ENCODE measurements at regions not wholly inside any gene's neighbourhood (a gene's known extent, or its start where the extent isn't known, plus 50 kb on each side); places are given as distances from the start of the nearest gene placed in this dataset.

DNA sequence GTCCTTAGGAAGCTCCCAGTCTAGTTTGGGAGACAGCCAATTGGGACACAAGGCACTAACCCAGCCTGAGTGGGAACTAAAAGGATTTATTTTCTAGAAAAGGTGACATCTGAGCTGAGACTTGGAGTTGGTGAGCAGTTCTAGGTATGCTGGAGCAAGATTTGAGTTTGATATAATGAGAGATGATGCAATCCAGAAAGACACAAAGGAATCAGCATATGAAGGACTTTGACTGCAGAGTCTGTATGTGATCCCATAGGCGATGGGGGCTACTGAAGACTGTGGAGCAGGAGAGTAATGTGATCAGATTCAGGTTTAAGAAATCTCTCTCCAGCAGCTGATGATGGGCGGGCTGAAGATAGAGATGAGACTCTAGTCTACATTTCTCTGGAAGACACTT lies 135.1 kb upstream of the MYCN start:
- ATAC-seq (ENCODE audit: poor library complexity) (no peak), DNase-seq (no peak)
- intact Hi-C loops (cut with DNase I): no loop called here

GRCh38 chr2:15805772-15806171 lies 134.6 kb upstream of the MYCN start:
- ATAC-seq (ENCODE audit: poor library complexity) (no peak), DNase-seq (no peak)
- intact Hi-C loops (cut with DNase I): no loop called here

- intact Hi-C loops (cut with DNase I): no loop called here
- DNase-seq (no peak), ATAC-seq (ENCODE audit: poor library complexity) (no peak)
Measured at GRCh38 chr2:15806801-15807417, 133.4 kb upstream of the MYCN start.

DNA sequence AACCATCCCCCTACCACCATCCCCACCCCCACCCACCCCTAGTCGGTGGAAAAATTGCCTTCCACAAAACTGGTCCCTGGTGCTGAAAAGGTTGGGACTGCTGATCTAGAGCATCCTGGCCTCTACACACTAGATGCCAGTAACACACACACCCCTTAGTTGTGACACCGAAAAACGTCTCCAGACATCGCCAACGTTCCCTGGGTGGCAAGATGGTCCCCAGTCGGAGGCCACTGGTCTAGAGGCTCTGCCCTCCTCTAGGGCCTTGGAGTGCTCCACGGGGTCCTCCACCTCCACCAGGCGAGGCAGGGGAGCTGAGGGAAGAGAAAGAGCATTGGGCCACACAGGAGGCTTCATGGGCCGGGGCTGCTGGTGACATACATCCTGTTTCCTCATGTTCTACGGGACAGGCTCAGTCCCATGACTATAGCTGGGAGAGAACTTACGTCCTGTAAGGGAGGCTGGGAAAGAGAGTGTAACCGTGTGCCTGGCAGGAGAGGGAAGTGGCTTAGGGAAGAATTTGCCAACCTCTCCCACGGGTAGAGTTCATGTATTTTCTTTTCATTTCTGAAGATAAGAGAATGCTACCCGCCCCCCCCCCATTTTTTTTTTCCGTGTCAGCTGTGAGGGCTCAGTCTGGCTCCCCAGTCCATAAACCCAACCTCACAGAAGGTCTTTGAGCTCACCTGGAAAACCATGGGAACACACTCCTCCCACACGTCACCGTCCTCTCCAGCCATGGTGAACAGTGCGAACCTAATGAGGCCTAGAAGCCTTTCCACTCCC lies 132.7 kb upstream of the MYCN start:
- ATAC-seq (ENCODE audit: poor library complexity): no peak

DNA sequence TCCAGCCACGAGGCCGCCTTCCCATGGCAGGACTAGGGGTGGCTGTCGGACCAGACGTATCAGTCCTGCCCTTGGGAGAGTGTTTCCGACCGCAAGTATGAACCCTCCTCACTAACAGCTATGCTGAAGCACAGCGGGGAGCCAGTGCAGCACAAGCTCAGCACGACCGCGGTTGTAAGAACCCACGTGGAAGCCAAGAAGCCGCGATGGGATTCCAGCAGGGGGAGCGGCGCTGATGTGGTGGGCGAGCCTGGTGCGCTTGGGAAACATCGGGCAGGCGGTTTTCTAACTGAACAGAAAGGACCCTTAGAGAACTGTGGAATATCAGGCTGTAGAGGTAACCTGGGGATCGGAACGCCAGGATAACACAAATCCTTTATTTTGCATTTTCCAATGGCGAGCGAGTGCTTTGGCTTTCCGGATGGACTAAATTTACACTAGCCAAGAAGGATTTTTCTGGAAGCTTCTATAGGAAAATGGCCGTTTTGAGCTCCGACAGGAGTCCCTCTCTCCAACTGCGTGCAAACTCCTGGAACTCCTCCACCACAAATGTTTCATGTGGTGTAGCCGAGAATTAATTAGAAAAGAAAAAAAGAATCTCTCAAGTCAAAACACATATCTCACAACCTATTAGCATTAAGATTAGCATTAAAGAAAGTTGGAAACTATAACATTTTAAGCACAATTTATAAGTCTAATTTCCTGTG lies 132.0 kb upstream of the MYCN start:
- DNase-seq (no peak), ATAC-seq (ENCODE audit: poor library complexity) (no peak)
- intact Hi-C loops (cut with DNase I): no loop called here

More for the DNA sequence above, 132.7 kb upstream of the MYCN start:
- DNase-seq: no peak
- intact Hi-C loops (cut with DNase I): no loop called here

GRCh38 chr2:15808944-15809343 lies 131.4 kb upstream of the MYCN start:
- intact Hi-C loops (cut with DNase I): no loop called here
- no peak for ATAC-seq (ENCODE audit: poor library complexity)
- no peak for DNase-seq

DNA sequence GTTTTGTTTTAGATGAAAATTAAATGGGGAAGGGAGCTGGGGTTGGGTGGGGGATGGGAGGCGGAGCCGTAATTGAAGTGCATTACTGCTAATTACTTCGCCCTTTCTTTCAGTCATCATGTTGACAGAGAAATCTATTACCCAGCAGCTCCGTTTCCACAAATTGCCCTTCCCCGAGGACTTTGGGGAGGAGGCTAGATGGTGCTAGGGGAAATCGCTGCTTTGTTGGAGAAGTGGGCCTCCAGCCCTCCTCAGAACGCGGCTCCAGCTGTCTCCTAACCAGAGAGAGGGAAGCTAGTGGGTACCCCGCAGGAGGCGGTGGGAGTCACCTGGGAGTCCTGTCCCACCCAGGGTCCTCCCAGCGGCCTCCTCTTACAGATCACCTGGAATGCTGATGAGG lies 130.9 kb upstream of the MYCN start:
- intact Hi-C loops (cut with DNase I): no loop called here
- DNase-seq (no peak), ATAC-seq (ENCODE audit: poor library complexity) (no peak)

DNA sequence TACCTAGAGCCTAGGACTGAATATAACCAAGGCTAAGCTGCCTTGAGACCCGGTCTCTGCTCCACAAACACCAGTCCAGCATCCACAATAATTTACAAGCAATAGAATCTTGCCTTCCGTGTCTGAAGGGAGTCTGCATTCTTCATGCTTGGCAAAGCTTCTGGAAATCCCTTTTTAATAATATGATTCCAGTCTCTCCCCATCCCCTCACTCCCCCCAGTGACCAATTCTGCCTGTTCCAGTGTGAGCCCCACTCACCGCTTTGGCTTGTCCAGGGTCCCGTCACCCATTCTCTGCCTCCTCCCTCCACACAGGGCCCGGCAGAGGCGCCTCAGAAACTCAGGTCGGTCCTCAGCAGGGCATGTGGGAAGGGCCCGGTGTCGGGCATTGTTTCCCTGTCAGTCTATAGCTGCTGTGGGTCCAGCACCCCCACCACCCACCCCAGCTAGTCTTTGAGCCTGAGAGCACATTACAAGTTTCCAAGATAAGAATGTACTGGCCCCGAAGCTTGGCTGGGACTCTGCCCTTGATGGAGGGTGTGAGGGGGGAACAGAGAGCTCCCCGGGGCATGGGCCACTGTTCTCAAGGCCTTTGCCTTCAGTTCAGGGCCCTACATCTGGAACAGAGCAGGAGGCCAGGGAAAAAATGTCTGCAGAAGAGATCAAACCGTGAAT lies 129.7 kb upstream of the MYCN start:
- ATAC-seq (ENCODE audit: poor library complexity): peak; percentile 64
- intact Hi-C loops (cut with DNase I): no loop called here

GRCh38 chr2:15811367-15811766 lies 129.0 kb upstream of the MYCN start:
- ATAC-seq (ENCODE audit: poor library complexity) (peak; percentile 15), DNase-seq (no peak)
- intact Hi-C loops (cut with DNase I): no loop called here

More for the DNA sequence above, 129.7 kb upstream of the MYCN start:
- no peak for DNase-seq

DNA sequence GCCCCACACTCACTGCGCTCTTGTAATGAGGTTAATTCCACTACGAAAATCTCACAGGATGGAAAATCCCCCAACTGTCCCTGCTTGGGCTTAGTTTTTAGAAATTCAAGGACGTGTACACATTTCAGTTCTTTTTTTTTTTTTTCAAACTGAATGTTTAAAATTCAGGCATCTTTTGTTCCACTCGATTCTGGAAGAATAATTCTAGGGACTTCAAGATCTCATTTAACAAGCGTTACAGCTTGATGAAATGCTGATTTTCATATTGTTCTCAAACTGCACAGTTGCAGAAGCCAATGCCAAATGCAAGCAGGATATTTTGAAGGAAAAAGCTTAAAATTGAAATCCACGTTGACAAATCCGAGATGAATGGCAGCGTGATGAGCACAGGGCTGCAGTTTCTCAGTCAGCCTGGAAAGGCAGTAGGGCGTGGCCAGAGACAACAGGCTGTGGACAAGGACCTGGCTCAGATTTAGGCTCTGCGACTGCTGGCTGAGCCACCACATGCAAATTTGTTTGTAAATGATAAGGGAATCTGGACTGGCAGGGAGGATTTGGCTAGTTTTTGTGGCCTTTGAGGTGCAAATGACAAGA lies 128.1 kb upstream of the MYCN start:
- intact Hi-C loops (cut with DNase I): no loop called here
- ATAC-seq (ENCODE audit: poor library complexity): no peak
- DNase-seq: no peak

- DNase-seq (no peak), ATAC-seq (ENCODE audit: poor library complexity) (no peak)
- intact Hi-C loops (cut with DNase I): no loop called here
Measured at GRCh38 chr2:15813481-15814266, 126.7 kb upstream of the MYCN start.

DNA sequence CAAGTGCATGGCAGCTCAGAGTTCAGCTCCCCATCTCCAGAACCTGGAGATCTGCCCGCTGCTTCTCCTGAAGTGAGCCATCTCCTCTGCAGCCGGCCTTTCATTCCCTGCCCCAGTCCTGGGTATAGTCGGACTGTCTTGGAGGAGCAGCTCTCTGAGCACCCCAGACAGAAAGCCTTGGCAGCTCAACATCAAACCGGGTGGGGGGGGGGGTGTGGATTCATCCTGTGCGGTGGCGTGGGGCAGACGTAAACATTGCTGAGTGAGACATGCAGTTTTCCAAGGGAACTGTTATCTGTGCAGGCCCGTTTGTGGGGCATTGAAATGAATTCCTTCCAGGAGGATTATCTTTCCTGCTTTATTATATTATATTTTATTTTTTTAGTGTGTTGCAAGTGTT lies 125.9 kb upstream of the MYCN start:
- ATAC-seq (ENCODE audit: poor library complexity): no peak
- DNase-seq: no peak

DNA sequence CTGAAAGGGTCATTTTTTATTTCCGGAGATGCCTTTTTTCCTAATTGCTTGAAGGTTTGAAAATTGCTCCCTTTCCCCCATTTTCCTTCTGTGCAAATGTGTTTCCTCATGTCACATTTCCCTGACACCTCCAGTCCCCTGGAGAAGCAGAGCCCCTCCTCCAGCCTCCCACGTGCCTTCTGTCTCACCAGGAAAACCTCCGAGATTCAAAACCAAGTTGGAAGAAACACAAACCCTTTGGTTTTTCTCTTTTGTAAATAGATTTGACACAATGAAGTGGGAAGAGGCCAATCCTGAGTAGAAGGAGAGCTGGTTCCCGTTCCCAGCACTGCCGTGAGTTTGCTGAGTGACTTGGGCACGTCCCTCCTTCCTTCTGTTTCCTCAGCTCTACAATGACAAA lies 125.4 kb upstream of the MYCN start:
- intact Hi-C loops (cut with DNase I): no loop called here
- DNase-seq (no peak), ATAC-seq (ENCODE audit: poor library complexity) (no peak)

More for the DNA sequence above, 125.9 kb upstream of the MYCN start:
- intact Hi-C loops (cut with DNase I): no loop called here

DNA sequence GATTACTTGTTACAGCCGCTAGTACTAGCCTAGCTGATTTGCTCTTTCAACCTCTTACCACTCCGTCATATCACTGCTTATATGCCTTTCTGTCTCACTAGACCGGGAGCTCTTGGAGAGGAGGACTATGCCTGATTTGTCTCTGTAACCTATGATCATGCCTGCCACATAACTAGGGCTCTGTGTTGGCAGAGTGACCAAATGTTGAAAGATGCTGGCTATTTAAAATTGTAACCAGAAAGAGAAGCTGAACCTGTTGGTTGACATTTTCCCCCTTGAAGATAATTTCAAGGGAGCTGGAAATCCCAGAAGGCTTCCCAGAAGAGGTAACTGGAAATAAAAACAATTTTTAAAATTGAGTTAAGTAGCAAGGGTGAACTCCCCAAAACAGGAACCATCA lies 124.1 kb upstream of the MYCN start:
- intact Hi-C loops (cut with DNase I): no loop called here
- ATAC-seq (ENCODE audit: poor library complexity): no peak
- DNase-seq: no peak

- intact Hi-C loops (cut with DNase I): no loop called here
- no peak for ATAC-seq (ENCODE audit: poor library complexity)
- DNase-seq: no peak
Measured at GRCh38 chr2:15816674-15817406, 123.5 kb upstream of the MYCN start.

GRCh38 chr2:15817748-15818147 lies 122.6 kb upstream of the MYCN start:
- no peak for DNase-seq
- intact Hi-C loops (cut with DNase I): no loop called here
- no peak for ATAC-seq (ENCODE audit: poor library complexity)

DNA sequence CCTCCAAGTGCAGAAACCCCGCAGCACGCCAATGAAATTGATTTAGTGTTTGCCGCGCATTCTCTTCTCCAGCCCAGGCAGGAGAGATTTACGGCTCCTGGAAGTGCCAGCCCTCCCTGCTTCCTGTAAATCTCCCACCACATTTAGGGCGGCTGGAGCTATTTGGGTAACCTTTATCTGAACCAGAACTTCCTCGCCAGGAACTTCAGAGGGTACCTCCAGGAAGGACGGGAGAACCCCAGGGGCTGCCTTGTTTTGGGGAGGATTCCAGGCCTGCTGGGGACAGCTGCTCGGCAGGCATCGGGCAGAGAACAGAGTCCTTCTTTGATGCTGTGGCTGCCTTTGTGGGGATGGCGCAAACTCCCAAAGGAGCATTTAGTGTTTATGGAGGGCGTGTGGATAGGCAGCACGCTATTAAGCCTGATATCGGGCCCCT lies 122.0 kb upstream of the MYCN start:
- ATAC-seq (ENCODE audit: poor library complexity) (no peak), DNase-seq (no peak)
- intact Hi-C loops (cut with DNase I): no loop called here

DNA sequence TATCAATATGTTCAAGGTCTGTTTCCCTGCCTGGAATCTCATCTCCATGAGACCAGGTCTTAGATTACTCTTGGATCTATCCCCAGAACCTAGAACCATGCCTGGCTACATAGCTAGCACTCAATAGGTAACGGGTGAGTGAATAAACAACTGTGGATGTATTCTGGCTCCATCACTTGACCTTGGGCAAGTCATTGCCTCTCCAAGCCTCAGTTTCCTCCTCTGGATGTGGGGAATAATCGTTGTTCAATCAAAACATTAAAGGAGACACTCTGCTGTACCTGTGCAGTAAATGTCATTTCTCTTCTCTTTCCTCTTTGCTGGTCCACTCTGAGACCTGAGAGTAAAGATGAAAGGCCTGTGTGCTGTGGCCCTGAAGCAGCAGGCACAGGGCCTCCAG lies 121.5 kb upstream of the MYCN start:
- no peak for ATAC-seq (ENCODE audit: poor library complexity)
- intact Hi-C loops (cut with DNase I): no loop called here
- DNase-seq: no peak

All from Right ventricle myocardium superior (tissue), 1 donor.